ENCODE measurements at regions not wholly inside any gene's neighbourhood (a gene's known extent, or its start where the extent isn't known, plus 50 kb on each side); places are given as distances from the start of the nearest gene placed in this dataset.

DNA sequence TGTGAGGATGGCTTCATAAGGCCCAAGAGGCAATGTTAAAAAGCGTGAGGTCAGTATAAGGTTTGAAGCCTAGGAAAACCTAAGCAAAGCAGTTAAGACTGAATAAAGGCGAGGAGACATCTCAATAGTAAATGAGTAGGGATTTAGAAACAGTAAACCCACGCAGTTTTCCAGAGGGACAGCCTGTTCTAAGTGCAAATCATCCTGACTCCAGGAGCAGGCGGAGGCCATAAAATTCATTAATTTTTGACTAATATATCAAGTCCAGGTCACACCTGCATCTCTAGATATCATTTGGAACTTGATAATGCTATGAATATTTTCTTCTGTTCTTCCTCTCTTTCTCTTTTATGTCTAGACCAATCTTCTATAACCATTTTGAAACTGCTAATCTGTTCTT lies 597.0 kb upstream of the RGS18 start:
- no peaks in the 10 kb centered on the region for H3K36me3 Mint-ChIP-seq (ENCODE audit: insufficient read depth)
- H3K27me3 Mint-ChIP-seq: no peaks in the 10 kb centered on the region
- TF ChIP-seq, protein P1, sequence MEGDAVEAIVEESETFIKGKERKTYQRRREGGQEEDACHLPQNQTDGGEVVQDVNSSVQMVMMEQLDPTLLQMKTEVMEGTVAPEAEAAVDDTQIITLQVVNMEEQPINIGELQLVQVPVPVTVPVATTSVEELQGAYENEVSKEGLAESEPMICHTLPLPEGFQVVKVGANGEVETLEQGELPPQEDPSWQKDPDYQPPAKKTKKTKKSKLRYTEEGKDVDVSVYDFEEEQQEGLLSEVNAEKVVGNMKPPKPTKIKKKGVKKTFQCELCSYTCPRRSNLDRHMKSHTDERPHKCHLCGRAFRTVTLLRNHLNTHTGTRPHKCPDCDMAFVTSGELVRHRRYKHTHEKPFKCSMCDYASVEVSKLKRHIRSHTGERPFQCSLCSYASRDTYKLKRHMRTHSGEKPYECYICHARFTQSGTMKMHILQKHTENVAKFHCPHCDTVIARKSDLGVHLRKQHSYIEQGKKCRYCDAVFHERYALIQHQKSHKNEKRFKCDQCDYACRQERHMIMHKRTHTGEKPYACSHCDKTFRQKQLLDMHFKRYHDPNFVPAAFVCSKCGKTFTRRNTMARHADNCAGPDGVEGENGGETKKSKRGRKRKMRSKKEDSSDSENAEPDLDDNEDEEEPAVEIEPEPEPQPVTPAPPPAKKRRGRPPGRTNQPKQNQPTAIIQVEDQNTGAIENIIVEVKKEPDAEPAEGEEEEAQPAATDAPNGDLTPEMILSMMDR (IDR thresholded peaks at IDR 0.05; ENCODE audit: unreplicated experiment): no peak
- DNase-seq (ENCODE audit: low spot score, unreplicated experiment): no peak
- no peak overlapping the region for H3K4me3 Mint-ChIP-seq (ENCODE audit: low read depth)
- no peaks in the 10 kb centered on the region for H3K4me1 Mint-ChIP-seq (ENCODE audit: low read depth)
- H3K27ac Mint-ChIP-seq: no peak overlapping the region
- no peaks in the 10 kb centered on the region for H3K9me3 Mint-ChIP-seq (ENCODE audit: low read depth)

DNA sequence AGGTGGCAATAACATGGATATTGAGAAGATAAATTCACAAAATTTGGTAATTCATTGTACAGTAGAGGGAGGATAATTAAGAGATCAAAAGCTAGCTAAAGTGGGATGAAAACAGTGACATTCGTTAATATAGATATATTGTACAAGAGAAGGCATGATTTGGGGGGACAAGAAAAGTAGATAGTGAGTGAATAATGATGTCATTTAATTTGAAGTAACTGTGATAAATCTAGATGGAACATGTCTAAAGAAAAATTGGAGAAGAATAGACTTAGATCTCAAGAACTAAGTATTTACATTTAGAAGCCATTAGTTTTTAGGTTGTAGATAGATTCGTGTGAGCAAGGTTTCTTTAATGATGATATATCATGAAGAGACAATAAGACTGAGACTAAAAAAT lies 594.0 kb upstream of the RGS18 start:
- Mint-ChIP-seq H3K4me3 (ENCODE audit: low read depth) (no peak overlapping the region), H3K4me1 (ENCODE audit: low read depth) (no peaks in the 10 kb centered on the region), H3K27ac (no peak overlapping the region), H3K27me3 (no peaks in the 10 kb centered on the region), H3K9me3 (ENCODE audit: low read depth) (no peaks in the 10 kb centered on the region), H3K36me3 (ENCODE audit: insufficient read depth) (no peaks in the 10 kb centered on the region)
- TF ChIP-seq, protein P1 (IDR thresholded peaks at IDR 0.05; ENCODE audit: unreplicated experiment): no peak
- DNase-seq (ENCODE audit: low spot score, unreplicated experiment): no peak

DNA sequence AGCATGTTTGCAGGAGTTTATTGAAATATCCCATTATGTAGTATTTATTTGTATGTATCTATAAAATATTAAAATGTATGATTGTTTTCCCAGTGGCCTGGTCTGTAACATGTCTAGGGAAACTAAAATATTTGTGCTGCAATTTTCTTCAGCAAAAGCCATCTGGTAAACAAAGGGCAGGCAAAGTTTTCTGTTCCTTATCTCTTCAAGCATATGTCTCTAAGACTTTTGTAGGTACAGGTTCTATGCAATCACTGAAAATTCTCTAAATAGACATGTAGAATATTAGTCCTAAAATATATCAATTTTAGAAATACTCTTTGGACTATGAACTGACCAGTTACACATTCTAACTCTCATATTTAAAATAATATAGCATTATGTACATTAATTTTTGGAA lies 585.8 kb upstream of the RGS18 start:
- TF ChIP-seq, protein P1 (IDR thresholded peaks at IDR 0.05; ENCODE audit: unreplicated experiment): no peak
- Mint-ChIP-seq H3K27me3 (no peaks in the 10 kb centered on the region), H3K9me3 (ENCODE audit: low read depth) (peaks cover 3% of the 10 kb centered on the region), H3K27ac (no peak overlapping the region), H3K4me3 (ENCODE audit: low read depth) (no peak overlapping the region), H3K36me3 (ENCODE audit: insufficient read depth) (no peaks in the 10 kb centered on the region), H3K4me1 (ENCODE audit: low read depth) (peaks cover 8% of the 10 kb centered on the region)
- no peak for DNase-seq (ENCODE audit: low spot score, unreplicated experiment)

GRCh38 chr1:191575180-191575579 lies 583.1 kb upstream of the RGS18 start:
- Mint-ChIP-seq H3K9me3 (ENCODE audit: low read depth) (peaks cover 3% of the 10 kb centered on the region), H3K36me3 (ENCODE audit: insufficient read depth) (no peaks in the 10 kb centered on the region), H3K4me3 (ENCODE audit: low read depth) (no peak overlapping the region), H3K4me1 (ENCODE audit: low read depth) (peaks cover 8% of the 10 kb centered on the region), H3K27ac (no peak overlapping the region), H3K27me3 (no peaks in the 10 kb centered on the region)
- DNase-seq (ENCODE audit: low spot score, unreplicated experiment): no peak
- TF ChIP-seq, protein P1 (IDR thresholded peaks at IDR 0.05; ENCODE audit: unreplicated experiment): no peak

DNA sequence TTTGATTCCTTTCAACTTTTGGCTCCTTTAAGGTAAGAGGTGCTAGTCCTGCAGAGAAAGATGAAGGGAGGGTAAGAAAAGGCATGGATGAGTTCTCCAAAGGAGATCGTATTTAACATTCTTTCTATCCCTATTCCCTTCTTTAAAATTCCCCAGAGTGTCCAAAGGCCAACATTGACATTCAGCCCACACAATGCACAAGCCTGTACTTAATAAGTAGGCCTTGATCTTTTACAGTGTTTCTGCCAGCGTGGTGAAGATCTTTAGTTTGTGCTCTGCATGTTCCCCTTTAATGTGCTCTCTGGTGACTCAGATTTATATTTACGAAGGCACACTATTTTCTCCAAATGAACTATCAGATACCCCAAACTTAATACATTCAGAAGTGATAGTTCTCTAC lies 582.5 kb upstream of the RGS18 start:
- Mint-ChIP-seq H3K27ac (no peak overlapping the region), H3K27me3 (no peaks in the 10 kb centered on the region), H3K4me3 (ENCODE audit: low read depth) (no peak overlapping the region), H3K9me3 (ENCODE audit: low read depth) (peaks cover 2% of the 10 kb centered on the region), H3K4me1 (ENCODE audit: low read depth) (peaks cover 8% of the 10 kb centered on the region), H3K36me3 (ENCODE audit: insufficient read depth) (no peaks in the 10 kb centered on the region)
- no peak for DNase-seq (ENCODE audit: low spot score, unreplicated experiment)
- TF ChIP-seq, protein P1 (IDR thresholded peaks at IDR 0.05; ENCODE audit: unreplicated experiment): no peak

Measured in progenitor cell of endocrine pancreas (in vitro differentiated cells).